ENCODE measurements at regions not wholly inside any gene's neighbourhood (a gene's known extent, or its start where the extent isn't known, plus 50 kb on each side); places are given as distances from the start of the nearest gene placed in this dataset.
"Not testable (repeated sequence)": the region's sequence is repeated elsewhere in the genome, so short reads cannot be mapped to it uniquely, and the experiment has no call there.

DNA sequence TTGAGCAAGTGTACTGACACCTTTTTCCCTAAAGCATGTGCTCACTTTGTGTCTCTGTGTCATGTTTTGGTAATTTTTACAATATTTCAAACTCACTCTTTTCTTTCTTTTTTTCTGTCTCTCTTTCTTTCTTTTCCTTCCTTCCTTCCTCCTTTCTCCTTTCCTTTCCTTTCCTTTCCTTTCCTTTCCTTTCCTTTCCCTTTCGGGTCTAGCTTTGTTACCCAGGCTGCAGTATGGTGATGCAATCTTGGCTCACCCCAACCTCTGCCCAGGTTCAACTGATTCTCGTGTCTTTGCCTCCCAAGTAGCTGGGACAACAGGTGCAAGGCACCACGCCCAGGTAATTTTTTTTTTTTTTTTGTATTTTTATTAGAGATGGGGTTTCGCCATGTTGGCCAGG is 60.4 kb upstream of the TINAGL1 start:
- TF ChIP-seq, protein P1, sequence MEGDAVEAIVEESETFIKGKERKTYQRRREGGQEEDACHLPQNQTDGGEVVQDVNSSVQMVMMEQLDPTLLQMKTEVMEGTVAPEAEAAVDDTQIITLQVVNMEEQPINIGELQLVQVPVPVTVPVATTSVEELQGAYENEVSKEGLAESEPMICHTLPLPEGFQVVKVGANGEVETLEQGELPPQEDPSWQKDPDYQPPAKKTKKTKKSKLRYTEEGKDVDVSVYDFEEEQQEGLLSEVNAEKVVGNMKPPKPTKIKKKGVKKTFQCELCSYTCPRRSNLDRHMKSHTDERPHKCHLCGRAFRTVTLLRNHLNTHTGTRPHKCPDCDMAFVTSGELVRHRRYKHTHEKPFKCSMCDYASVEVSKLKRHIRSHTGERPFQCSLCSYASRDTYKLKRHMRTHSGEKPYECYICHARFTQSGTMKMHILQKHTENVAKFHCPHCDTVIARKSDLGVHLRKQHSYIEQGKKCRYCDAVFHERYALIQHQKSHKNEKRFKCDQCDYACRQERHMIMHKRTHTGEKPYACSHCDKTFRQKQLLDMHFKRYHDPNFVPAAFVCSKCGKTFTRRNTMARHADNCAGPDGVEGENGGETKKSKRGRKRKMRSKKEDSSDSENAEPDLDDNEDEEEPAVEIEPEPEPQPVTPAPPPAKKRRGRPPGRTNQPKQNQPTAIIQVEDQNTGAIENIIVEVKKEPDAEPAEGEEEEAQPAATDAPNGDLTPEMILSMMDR (IDR thresholded peaks at IDR 0.05), result no peak
- no peak for TF ChIP-seq POLR2A (IDR thresholded peaks at IDR 0.05)
- H3K4me3 ChIP-seq (ENCODE audit: low read depth, poor library complexity, severe bottlenecking), result no peak overlapping the region
- DNase-seq (ENCODE audit: low spot score in 2 of 2), result no peak
- 83 to 89% methylated on average over 4 of the region's 4 CpGs for WGBS, 2 donors
- intact Hi-C loops (cut with DNase I; ENCODE audit: low total_unique reads), result no loop called here

DNA sequence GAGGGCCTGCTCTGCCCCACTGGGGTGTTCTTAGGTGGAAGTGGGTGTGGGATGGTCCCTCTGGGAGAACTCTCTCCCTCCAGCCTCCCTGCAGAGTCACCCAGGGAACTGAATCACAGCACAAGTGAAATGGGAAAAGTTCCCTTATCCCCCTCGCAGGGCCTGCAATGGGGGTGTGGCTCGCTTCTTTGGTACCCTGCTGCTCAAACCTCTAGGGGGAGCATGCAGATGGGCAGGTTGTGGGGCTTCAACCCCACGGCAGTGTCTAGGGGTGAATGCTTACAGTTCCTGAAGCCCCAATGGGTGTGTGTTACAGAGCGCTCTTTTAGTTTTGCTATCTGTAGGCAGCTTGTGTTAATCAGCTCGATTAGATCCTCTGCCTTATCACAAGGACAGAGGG is 59.0 kb upstream of the TINAGL1 start:
- no peak overlapping the region for H3K4me3 ChIP-seq (ENCODE audit: low read depth, poor library complexity, severe bottlenecking)
- intact Hi-C loops (cut with DNase I; ENCODE audit: low total_unique reads), result no loop called here
- TF ChIP-seq POLR2A (IDR thresholded peaks at IDR 0.05), result no peak
- TF ChIP-seq, protein P1 (IDR thresholded peaks at IDR 0.05), result no peak
- DNase-seq (ENCODE audit: low spot score in 2 of 2), result no peak
- WGBS, 2 donors, result 77 to 79% methylated on average over 4 to 5 of the region's 5 CpGs

DNA sequence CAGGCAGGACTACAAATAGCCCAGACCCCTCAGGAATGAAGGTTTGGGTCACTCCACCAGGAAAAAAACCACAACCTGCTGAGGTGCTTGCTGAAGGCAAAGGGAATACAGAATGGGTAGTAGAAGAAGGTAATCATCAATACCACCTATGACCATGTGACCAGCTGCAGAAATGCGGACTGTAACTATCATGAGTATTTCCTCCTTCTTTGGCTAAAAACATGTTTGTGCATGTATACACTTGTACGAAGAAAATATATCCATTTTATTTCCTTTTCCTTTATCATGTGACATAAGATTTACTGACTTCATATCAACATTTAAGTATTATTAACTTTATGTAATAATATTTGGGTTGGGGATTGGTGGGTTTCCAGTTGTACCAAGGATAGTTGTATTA is 58.3 kb upstream of the TINAGL1 start:
- intact Hi-C loops (cut with DNase I; ENCODE audit: low total_unique reads); DNase-seq (ENCODE audit: low spot score in 2 of 2); H3K4me3 ChIP-seq (ENCODE audit: low read depth, poor library complexity, severe bottlenecking): not testable (repeated sequence)
- WGBS, 2 donors, result 83 to 87% methylated on average over 2 of the region's 2 CpGs

DNA sequence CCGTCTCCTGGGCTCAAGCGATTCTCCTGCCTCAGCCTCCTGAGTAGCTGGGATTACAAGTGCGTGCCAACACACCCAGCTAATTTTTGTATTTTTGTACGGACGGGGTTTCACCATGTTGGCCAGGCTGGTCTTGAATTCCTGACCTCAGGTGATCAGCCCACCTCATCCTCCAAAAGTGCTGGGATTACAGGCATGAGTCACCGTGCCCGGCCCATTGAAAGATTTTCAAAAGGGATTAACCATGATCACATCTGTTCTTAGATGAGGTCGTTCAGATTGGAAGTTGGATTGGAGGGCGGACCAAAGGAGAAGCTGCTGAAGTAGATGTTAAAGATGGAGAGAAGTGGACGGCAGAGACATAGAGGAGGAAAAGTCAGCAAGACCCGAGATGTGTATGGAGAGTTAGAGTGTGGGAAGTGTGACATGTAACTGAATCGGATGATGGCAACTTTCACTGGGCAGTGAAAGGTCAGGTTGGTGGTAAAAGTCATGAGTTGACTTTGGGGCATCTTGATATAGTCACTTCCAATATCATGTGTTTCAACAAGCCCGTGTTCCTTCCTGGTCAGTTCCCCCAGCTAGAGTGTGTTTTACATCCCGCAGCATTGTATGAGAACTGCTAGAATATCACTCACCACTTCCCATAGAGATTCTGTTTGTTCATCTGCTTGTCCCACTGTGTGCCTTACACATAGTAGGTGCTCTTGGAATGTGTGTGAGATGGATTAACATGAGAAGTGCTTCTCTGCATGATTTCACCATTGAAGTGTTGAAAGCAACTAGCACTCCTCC is 54.4 kb upstream of the TINAGL1 start:
- DNase-seq (ENCODE audit: low spot score in 2 of 2), result peak in 1 of 2 donors; percentile 28
- no peak for TF ChIP-seq POLR2A (IDR thresholded peaks at IDR 0.05)
- TF ChIP-seq, protein P1 (IDR thresholded peaks at IDR 0.05), result no peak
- H3K4me3 ChIP-seq (ENCODE audit: low read depth, poor library complexity, severe bottlenecking), result no peak overlapping the region
- intact Hi-C loops (cut with DNase I; ENCODE audit: low total_unique reads), result no loop called here
- WGBS, 2 donors, result 75 to 85% methylated on average over 14 of the region's 14 CpGs

DNA sequence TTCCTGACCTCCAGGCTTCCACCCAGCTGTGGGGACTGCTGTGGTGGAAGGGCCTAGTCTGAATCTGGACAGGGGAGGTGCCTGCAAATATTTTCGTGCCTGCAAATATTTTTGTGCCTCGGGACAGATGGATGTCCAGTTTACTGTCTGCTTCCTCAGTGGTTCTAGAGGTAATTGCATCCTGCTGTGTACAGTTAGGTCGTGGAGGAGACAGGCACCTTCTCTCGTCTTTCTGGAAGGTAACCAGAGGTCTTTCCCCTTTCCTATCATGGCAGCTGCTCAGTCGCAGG is 53.8 kb upstream of the TINAGL1 start:
- intact Hi-C loops (cut with DNase I; ENCODE audit: low total_unique reads), result no loop called here
- TF ChIP-seq POLR2A (IDR thresholded peaks at IDR 0.05), result no peak
- TF ChIP-seq, protein P1 (IDR thresholded peaks at IDR 0.05), result no peak
- 68 to 71% methylated on average over 4 to 5 of the region's 5 CpGs for WGBS, 2 donors
- DNase-seq (ENCODE audit: low spot score in 2 of 2), result no peak
- H3K4me3 ChIP-seq (ENCODE audit: low read depth, poor library complexity, severe bottlenecking), result no peak overlapping the region

DNA sequence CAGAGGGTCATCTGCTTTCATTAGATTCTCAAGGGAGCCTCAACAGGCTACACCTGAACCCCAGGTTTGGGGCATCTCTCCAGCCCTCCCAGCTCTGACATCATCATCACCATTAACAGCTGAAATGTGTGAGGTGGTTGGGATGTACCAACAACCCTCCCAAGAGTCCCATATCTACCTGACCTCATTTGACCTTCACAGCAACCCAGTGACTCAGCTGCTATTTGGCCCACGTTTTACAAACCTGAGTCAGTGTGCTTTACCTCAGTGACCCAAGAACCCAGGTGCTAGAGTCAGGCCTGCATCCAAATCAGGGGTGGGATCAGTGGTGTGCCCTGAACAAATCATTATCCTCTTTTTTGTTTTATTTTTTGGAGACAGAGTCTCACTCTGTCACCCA is 53.3 kb upstream of the TINAGL1 start:
- WGBS, 2 donors, result 11 to 19% methylated on average over 1 of the region's 1 CpG
- intact Hi-C loops (cut with DNase I; ENCODE audit: low total_unique reads), result no loop called here
- no peak for DNase-seq (ENCODE audit: low spot score in 2 of 2)
- H3K4me3 ChIP-seq (ENCODE audit: low read depth, poor library complexity, severe bottlenecking), result no peak overlapping the region
- no peak for TF ChIP-seq POLR2A (IDR thresholded peaks at IDR 0.05)
- TF ChIP-seq, protein P1 (IDR thresholded peaks at IDR 0.05), result no peak
